Stimulated activated CD8-positive, alpha-beta memory T cell treated with anti-CD3 and anti-CD28 coated beads, Interleukin-2, amount 100 ng/mL, for 48 hours (primary cell): ENCODE measurements at regions not wholly inside any gene's neighbourhood (a gene's known extent, or its start where the extent isn't known, plus 50 kb on each side); places are given as distances from the start of the nearest gene placed in this dataset.

ENCODE experiments used
- DNase-seq, 2 donors: peaks; one replicate each; pipeline ENCODE4 v3.0.0-alpha.2; 2020; ENCODE audit warnings: low read depth in 2 of 2

DNA sequence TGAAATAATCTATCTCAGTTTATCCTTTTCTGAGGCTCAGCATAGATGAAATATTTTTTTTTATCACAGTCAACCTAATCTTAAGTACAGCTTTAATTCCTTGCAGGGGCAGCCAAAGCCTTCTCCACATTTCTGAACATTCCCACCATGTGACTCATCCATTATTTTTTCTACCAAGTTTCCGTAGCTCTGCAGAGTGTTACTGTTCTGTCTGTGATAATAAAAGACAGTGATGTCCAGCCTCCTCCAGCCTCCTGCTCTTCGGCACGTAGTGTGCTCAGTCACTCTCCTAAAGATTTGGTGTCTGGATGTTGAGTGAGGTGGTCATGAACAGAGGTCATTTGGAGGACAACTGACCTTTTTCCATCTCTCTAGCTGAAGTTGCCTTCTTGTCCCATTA, 338.1 kb upstream of the ADAMTS16 start:
- no peak for DNase-seq

DNA sequence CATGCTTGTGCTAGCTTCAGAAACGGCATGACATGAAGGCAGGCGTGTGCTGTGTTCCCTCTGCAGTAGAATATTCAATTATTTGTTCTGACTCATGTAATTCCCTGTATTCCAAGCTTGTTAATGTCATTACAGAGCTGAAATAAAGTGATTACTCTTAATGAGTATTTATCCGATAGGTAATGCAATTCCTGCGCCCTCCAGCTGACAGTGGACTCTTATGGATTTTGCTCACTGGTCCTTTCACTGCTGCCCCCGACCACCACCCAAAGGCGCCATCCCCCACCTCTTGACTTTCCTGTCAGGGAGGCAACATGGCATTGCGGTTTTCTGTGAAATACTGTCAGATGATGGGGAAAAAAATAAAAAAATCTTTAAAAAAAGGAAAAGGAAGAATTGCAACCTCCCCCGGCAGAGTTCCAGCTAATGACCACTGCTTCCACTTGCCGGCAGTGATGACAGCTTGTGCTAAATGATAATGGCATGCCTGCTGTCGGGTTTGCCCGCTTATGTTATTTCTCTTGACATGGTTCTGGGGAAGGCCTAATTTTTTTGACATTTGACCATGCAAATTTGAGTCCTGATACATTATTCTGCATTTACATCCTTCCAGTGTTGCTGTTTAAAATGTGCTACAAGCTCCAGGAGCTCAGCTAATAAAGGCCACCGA, 335.3 kb upstream of the ADAMTS16 start:
- no peak for DNase-seq

- DNase-seq: no peak
These were observed 325.1 kb upstream of the ADAMTS16 start for GRCh38 chr5:4815002-4815401.

GRCh38 chr5:4817767-4818166, 322.4 kb upstream of the ADAMTS16 start:
- DNase-seq: no peak

DNA sequence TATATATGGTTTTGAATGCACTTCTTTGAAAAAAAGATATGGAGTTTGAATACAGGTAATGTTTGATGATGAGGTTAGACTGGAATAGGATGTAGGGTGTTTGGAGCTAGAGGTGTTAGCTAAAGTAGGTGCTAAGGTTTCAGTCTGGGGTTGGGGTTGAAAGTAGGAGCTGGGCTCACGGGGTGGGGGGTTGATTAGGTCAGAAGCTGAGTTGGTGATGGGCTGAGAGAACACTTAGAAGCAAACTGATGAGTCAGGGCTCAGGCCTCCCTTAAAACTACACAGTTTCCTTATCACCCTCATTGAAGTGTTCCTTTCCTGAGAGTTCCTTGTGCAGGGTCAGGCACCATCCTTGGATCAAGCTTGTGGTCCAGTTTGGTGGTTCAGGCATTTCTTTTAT, 308.8 kb upstream of the ADAMTS16 start:
- no peak for DNase-seq

GRCh38 chr5:4832471-4832870, 307.7 kb upstream of the ADAMTS16 start:
- DNase-seq: no peak

DNA sequence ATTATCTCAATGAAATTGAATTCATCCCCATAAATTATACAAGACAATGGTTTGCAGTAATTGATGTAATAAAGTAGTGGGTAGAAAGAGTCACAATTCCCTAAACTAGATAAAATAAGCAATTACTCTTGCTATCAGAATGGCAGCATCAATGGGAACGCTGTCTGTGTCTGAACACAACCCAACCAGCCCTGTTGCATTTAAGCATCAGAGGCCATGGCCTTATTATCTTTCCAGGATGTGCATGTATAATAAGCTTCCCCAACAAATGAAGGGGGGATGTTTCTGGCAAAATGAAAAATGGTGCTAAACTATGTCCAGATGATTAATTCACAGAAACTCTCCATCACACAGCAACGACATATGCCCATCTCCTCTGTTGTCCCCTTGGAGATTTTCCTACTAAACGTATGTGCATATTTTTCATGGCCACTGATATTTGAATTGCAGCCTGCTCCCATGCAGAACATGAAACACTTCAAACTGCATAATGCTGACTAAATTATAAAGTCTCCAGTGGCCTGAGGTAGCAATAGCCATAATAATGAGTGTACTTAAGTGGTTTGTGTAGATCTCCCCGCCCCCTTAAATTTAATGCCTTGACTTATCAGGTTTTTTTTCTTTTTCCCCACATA, 306.9 kb upstream of the ADAMTS16 start:
- no peak for DNase-seq

DNA sequence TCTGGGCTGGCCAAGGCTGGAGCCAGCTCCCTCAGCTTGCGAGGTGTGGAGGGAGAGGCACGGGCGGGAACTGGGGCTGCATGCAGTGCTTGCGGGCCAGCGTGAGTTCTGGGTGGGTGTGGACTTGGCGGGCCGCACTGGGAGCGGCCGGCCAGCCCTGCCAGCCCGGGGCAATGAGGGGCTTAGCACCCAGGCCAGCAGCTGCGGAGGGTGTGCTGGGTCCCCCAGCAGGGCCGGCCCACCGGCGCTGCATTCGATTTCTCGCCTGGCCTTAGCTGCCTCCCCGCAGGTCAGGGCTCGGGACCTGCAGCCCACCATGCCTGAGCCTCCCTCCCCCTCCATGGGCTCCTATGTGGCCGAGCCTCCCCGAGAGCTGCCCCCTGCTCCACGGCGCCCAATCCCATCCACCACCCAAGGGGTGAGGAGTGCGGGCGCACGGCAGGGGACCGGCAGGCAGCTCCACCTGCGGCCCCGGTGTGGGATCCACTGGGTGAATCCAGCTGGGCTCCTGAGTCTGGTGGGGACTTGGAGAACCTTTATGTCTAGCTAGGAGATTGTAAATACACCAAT, 302.6 kb upstream of the ADAMTS16 start:
- no peak for DNase-seq

DNA sequence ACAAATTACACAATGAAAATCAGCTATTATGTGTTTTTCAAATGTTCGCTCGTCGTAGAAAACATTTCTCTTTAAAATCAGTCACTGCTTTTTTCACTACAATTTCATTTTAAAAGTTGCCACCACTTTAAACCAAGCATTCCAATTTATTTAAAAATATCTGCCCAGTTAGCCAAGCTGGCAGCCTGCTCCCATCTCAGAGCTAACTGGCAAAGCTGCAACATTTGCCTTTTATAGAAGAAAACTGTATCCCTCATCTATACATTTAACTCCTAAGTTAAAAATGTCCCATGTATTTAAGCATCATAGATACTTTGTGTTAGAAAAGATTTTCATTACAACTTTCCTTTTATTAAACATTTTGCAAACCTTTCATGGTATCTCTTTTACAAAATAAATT, 294.9 kb upstream of the ADAMTS16 start:
- no peak for DNase-seq

- DNase-seq: no peak
These were observed 292.4 kb upstream of the ADAMTS16 start for GRCh38 chr5:4847766-4848165.

DNA sequence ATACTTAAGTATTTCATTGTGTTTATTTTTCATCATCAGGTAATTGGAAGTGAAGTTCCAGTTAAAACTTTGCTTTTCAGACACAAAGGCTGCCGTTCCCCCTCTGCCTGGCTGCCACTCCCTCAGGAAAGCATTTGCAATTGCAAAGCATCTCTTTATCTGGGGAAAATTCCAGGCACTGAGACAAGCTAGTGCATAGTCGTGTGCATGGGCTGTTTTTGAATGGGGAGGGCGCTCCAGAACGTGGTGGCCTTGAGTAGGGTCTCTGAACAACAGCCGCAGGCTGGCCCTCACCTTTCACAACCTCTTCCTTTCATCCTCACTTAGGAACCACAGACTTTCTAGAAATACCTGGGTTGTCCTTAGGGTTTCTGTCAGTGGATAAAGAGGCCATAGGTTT, 285.1 kb upstream of the ADAMTS16 start:
- DNase-seq: no peak

GRCh38 chr5:4855880-4856279, 284.2 kb upstream of the ADAMTS16 start:
- no peak for DNase-seq

DNA sequence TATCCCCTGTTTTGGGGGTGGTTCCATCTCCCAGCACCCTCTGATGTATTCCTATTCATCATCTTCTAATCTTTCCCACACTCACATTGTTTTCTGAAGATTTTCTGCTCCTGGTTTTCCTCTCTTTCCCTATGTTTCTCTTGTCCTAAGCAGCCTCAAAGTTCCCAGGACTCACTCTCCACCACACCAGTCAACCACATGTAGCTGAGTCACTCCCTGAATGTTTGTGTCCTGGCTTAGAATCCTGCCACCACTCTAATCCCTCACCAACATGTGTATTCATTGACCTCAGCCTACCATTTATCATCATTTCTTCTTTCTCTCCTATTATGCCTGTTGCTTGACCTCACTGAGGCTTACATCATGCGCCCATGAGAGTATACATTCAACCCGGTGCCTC, 282.4 kb upstream of the ADAMTS16 start:
- no peak for DNase-seq

- DNase-seq: no peak
These were observed 280.5 kb upstream of the ADAMTS16 start for GRCh38 chr5:4859500-4860235.

- DNase-seq: no peak
These were observed 279.5 kb upstream of the ADAMTS16 start for GRCh38 chr5:4860631-4861030.

DNA sequence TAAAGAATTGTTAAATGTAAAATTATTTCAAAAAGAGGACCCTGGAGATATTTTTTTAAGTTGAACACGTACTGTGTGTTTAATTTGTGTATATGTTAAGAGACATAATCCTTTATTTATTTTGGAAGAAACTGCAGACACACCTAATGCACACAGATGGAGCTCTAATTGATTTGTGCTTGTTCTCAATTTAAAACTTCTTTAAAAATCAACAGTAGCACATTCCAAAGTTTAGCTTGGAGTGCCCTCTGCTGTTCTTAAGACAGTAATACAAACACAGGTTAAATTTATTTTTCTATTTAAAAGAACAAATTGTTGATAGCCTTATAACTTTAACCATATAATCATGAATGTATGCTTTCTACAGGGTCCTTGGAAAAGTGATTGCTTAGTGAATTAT, 277.6 kb upstream of the ADAMTS16 start:
- no peak for DNase-seq

GRCh38 chr5:4866131-4866659, 273.9 kb upstream of the ADAMTS16 start:
- no peak for DNase-seq

- DNase-seq: no peak
These were observed 273.3 kb upstream of the ADAMTS16 start for GRCh38 chr5:4866817-4867216.

DNA sequence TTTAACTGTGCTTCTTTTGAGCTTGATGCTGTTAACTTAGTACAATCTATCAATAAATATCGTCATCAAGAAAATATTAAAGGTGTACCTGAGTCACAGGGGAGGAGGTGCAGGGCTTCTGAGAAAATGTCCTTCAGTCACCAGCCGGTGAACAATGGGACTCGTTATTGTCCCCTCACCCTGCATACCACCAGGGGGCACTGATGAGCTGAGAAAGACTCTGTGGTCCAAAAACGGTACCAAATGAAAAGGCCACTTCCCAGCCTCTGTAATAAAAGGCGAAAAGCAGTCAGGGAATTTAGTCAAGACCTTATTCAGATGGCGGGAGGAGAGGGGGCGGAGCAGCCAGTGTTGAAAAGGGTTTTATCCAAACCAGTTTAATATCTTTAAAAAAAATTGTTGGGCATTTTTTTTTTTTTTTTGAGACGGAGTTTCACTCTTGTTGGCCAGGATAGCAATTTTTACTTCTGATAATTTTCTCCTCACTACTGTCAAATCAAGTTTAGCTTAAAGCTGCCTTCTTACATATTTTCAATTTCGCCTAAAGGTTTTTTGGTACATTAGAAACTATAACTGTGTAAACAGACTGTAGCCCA, 271.9 kb upstream of the ADAMTS16 start:
- peak; percentile 21 to 38 for DNase-seq

- no peak for DNase-seq
These were observed 266.5 kb upstream of the ADAMTS16 start for GRCh38 chr5:4873652-4874051.

GRCh38 chr5:4874097-4874496, 266.0 kb upstream of the ADAMTS16 start:
- DNase-seq: no peak

- DNase-seq: no peak
These were observed 264.2 kb upstream of the ADAMTS16 start for GRCh38 chr5:4875942-4876341.
